Esophagus squamous epithelium (tissue), 4 donors: ENCODE measurements at regions not wholly inside any gene's neighbourhood (a gene's known extent, or its start where the extent isn't known, plus 50 kb on each side); places are given as distances from the start of the nearest gene placed in this dataset.

Experiments
- POLR2A ChIP-seq, 4 donors: fragments of 450-650 bp; IDR thresholded peaks; one replicate each; pipeline ENCODE4 v1.6.1; 2017; ENCODE audit warnings: antibody characterized with exemption in 4 of 4, mild to moderate bottlenecking in 4 of 4, moderate library complexity in 3 of 4
- TF ChIP-seq, protein P1 (sequence below), 6 experiments: fragments of 450-650 bp in 4 of 6; fragments of 200-600 bp in 2 of 6; sonication (generic) in 2 of 6; IDR thresholded peaks; one replicate each; pipeline ENCODE4 v1.5.1; 2016 to 2019; ENCODE audit warnings: antibody characterized with exemption in 6 of 6, mild to moderate bottlenecking in 4 of 6, moderate library complexity in 4 of 6

DNA sequence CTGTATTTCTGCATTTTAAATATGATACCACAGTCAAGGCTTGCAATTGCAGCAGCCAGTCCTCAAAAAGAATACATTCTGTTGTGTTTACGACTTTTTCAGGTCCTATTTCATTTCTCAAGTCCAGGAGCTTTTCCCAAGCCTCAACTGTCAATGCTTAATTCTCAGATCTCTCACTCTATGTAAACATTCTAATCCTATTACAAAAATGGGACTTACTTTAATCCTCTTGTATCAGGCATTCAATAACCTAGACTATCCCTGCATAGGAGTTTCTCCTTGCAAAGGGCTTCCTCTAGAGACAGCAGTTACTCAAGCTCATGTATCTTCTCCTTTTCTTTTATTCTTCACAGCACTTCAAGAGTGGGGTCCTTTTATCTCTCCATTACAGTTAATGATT, 1293.0 kb downstream of the GRIK2 start:
- TF ChIP-seq, protein P1, sequence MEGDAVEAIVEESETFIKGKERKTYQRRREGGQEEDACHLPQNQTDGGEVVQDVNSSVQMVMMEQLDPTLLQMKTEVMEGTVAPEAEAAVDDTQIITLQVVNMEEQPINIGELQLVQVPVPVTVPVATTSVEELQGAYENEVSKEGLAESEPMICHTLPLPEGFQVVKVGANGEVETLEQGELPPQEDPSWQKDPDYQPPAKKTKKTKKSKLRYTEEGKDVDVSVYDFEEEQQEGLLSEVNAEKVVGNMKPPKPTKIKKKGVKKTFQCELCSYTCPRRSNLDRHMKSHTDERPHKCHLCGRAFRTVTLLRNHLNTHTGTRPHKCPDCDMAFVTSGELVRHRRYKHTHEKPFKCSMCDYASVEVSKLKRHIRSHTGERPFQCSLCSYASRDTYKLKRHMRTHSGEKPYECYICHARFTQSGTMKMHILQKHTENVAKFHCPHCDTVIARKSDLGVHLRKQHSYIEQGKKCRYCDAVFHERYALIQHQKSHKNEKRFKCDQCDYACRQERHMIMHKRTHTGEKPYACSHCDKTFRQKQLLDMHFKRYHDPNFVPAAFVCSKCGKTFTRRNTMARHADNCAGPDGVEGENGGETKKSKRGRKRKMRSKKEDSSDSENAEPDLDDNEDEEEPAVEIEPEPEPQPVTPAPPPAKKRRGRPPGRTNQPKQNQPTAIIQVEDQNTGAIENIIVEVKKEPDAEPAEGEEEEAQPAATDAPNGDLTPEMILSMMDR (IDR thresholded peaks at IDR 0.05) = no peak
- TF ChIP-seq POLR2A (IDR thresholded peaks at IDR 0.05) = no peak
